GM12878 (cell line): ENCODE measurements at regions not wholly inside any gene's neighbourhood (a gene's known extent, or its start where the extent isn't known, plus 50 kb on each side); places are given as distances from the start of the nearest gene placed in this dataset.
A peak's percentile ranks its signal among the peaks of the same experiment; 100 is the strongest.

Experiments
- ASH2L ChIP-seq: fragments of 300-600, 200-600 bp; sonication (generic); IDR thresholded peaks from 2 replicates; pipeline ENCODE4 v1.6.1; 2017; ENCODE audit warnings: low read depth, mild to moderate bottlenecking, borderline replicate concordance
- ATF2 ChIP-seq: IDR thresholded peaks from 2 replicates; pipeline ENCODE4 v1.6.1; 2012; ENCODE audit warnings: low read length, inconsistent platforms
- BMI1 ChIP-seq: fragments of 450-650 bp; IDR thresholded peaks from 2 replicates; pipeline ENCODE4 v1.6.1; 2016; ENCODE audit warnings: mild to moderate bottlenecking, moderate library complexity, borderline replicate concordance
- EED ChIP-seq: sonication (generic); IDR thresholded peaks from 2 replicates; pipeline ENCODE4 v1.6.1; 2016; ENCODE audit warnings: antibody characterized with exemption, low read depth
- EP300 ChIP-seq, 2 experiments: fragments of 150-350 bp in 1 of 2; IDR thresholded peaks; 2 replicates each; pipeline ENCODE4 v1.6.1; 2011 to 2012; ENCODE audit warnings: low read depth in 2 of 2, low read length in 2 of 2, borderline replicate concordance in 1 of 2, improper control_type of control experiment in 1 of 2, inconsistent platforms in 1 of 2; ENCODE audit not compliant: control insufficient read depth in 1 of 2
- EZH2 ChIP-seq: IDR thresholded peaks from 2 replicates; pipeline ENCODE4 v1.6.1; 2012; ENCODE audit warnings: low read depth, mild to moderate bottlenecking, control low read depth, inconsistent platforms, low read length, borderline replicate concordance; ENCODE audit not compliant: control insufficient read depth
- FOXK2 ChIP-seq: fragments of 450-650 bp; IDR thresholded peaks from 2 replicates; pipeline ENCODE4 v1.6.1; 2017; ENCODE audit warnings: mild to moderate bottlenecking, moderate library complexity
- GATAD2B ChIP-seq: fragments of 450-650 bp; conservative IDR thresholded peaks from 2 replicates; pipeline ENCODE4 v1.6.1; 2017; ENCODE audit warnings: low read depth, mild to moderate bottlenecking, moderate library complexity
- KLF5 ChIP-seq: fragments of 450-650 bp; IDR thresholded peaks from 2 replicates; pipeline ENCODE4 v1.6.1; 2014; ENCODE audit warnings: mild to moderate bottlenecking; ENCODE audit not compliant: partially characterized antibody
- NKRF ChIP-seq: fragments of 450-650 bp; conservative IDR thresholded peaks from 2 replicates; pipeline ENCODE4 v1.6.1; 2017; ENCODE audit warnings: mild to moderate bottlenecking, moderate library complexity
- POLR2AphosphoS2 ChIP-seq: IDR thresholded peaks from 2 replicates; pipeline ENCODE4 v1.6.1; 2011; ENCODE audit warnings: low read depth, mild to moderate bottlenecking, low read length, improper control_type of control experiment, moderate library complexity
- RBBP5 ChIP-seq: fragments of 200-600 bp; sonication (generic); conservative IDR thresholded peaks from 2 replicates; pipeline ENCODE4 v1.6.1; 2016
- SKIL ChIP-seq: fragments of 450-650 bp; IDR thresholded peaks from 2 replicates; pipeline ENCODE4 v1.6.1; 2017; ENCODE audit warnings: mild to moderate bottlenecking, low read depth, inconsistent platforms; ENCODE audit not compliant: poor library complexity, severe bottlenecking
- ZBTB11 ChIP-seq: fragments of 450-650 bp; formaldehyde crosslinking; IDR thresholded peaks from 2 replicates; pipeline ENCODE4 v1.5.0; 2022; ENCODE audit warnings: mild to moderate bottlenecking, missing genetic modification characterization
- ZBTB40 ChIP-seq: fragments of 450-650 bp; IDR thresholded peaks from 2 replicates; pipeline ENCODE4 v1.6.1; 2016; ENCODE audit warnings: mild to moderate bottlenecking, moderate library complexity, borderline replicate concordance

GRCh38 chr2:75800456-75800855, 89.7 kb upstream of the GCFC2 start (continued):
- TF ChIP-seq ZBTB40 = no peak
- no peak for TF ChIP-seq BMI1
- TF ChIP-seq KLF5 = no peak
- no peak for TF ChIP-seq GATAD2B
- TF ChIP-seq ASH2L = no peak
- TF ChIP-seq EP300 (IDR thresholded peaks at IDR 0.05; ENCODE audit: borderline replicate concordance in 1 of 2, control insufficient read depth in 1 of 2, low read depth in 2 of 2, low read length in 2 of 2) = peak; percentile 40 to 74; a peak in 1 of 4 replicates
- peak; percentile 85 for TF ChIP-seq ATF2
- TF ChIP-seq SKIL = peak; percentile 18
- TF ChIP-seq ZBTB11 (CRISPR knock-in tag) = no peak
- TF ChIP-seq EED = peak; percentile 76
- TF ChIP-seq RBBP5 = no peak
- no peak for TF ChIP-seq EZH2
- TF ChIP-seq POLR2AphosphoS2 = no peak
- TF ChIP-seq NKRF = no peak
- no peak for TF ChIP-seq FOXK2
